COLO668 (cell line): ENCODE measurements at regions not wholly inside any gene's neighbourhood (a gene's known extent, or its start where the extent isn't known, plus 50 kb on each side); places are given as distances from the start of the nearest gene placed in this dataset.

Experiments used
- DNase-seq: peaks from one replicate; lab custom pipeline; 2025; ENCODE audit not compliant: unreplicated experiment; lab: John Stamatoyannopoulos, UW

GRCh38 chr16:64469906-64470702 is 651.8 kb downstream of the CDH11 start:
- DNase-seq: no peak

- no peak for DNase-seq
These were observed 652.5 kb downstream of the CDH11 start for GRCh38 chr16:64469351-64469750.

GRCh38 chr16:64468515-64469090 is 653.3 kb downstream of the CDH11 start:
- no peak for DNase-seq

- DNase-seq: no peak
These were observed 662.0 kb downstream of the CDH11 start for GRCh38 chr16:64459821-64460220.

- no peak for DNase-seq
These were observed 662.5 kb downstream of the CDH11 start for GRCh38 chr16:64459402-64459801.

- no peak for DNase-seq
These were observed 666.6 kb downstream of the CDH11 start for GRCh38 chr16:64455275-64455674.

- no peak for DNase-seq
These were observed 668.2 kb downstream of the CDH11 start for GRCh38 chr16:64453646-64454045.

- no peak for DNase-seq
These were observed 669.4 kb downstream of the CDH11 start for GRCh38 chr16:64452446-64452845.

- no peak for DNase-seq
These were observed 671.7 kb downstream of the CDH11 start for GRCh38 chr16:64450177-64450576.

- DNase-seq: no peak
These were observed 672.4 kb downstream of the CDH11 start for GRCh38 chr16:64449506-64449905.

- no peak for DNase-seq
These were observed 676.2 kb downstream of the CDH11 start for GRCh38 chr16:64445649-64446048.

GRCh38 chr16:64445245-64445644 is 676.6 kb downstream of the CDH11 start:
- DNase-seq: no peak

GRCh38 chr16:64440421-64440831 is 681.4 kb downstream of the CDH11 start:
- DNase-seq: peak; percentile 50

GRCh38 chr16:64440005-64440404 is 681.9 kb downstream of the CDH11 start:
- DNase-seq: no peak

- DNase-seq: peak; percentile 29
These were observed 684.0 kb downstream of the CDH11 start for GRCh38 chr16:64437706-64438324.

- no peak for DNase-seq
These were observed 687.3 kb downstream of the CDH11 start for GRCh38 chr16:64434526-64435069.

- DNase-seq: no peak
These were observed 693.3 kb downstream of the CDH11 start for GRCh38 chr16:64428463-64429113.

- DNase-seq: no peak
These were observed 695.7 kb downstream of the CDH11 start for GRCh38 chr16:64426131-64426666.

GRCh38 chr16:64425381-64425780 is 696.5 kb downstream of the CDH11 start:
- no peak for DNase-seq

GRCh38 chr16:64422259-64422658 is 699.6 kb downstream of the CDH11 start:
- no peak for DNase-seq

GRCh38 chr16:64421515-64421914 is 700.3 kb downstream of the CDH11 start:
- DNase-seq: no peak
